RWPE1 (cell line): ENCODE measurements at regions not wholly inside any gene's neighbourhood (a gene's known extent, or its start where the extent isn't known, plus 50 kb on each side); places are given as distances from the start of the nearest gene placed in this dataset.

Source experiments
- CTCF ChIA-PET: fragments of 350-600 bp; sonication (Branson Sonifier 250); formaldehyde crosslinking; extraction: SDS; loops from one replicate; lab custom pipeline; 2021; lab: Yijun Ruan, JAX
- POLR2A ChIA-PET: fragments of 400-600 bp; formaldehyde crosslinking; extraction: SDS; loops from one replicate; lab custom pipeline; 2020; ENCODE audit warnings: antibody characterized with exemption; ENCODE audit not compliant: low non-redundant PET; lab: Yijun Ruan, JAX
- DNase-seq: peaks from one replicate; pipeline ENCODE4 v3.0.0; 2012; ENCODE audit warnings: low spot score
- H3K27ac ChIP-seq: fragments of 450-650 bp; 2 replicates; pipeline ENCODE4 v1.5.1; 2017
- CTCF ChIP-seq: fragments of 450-650 bp; conservative IDR thresholded peaks from 2 replicates; pipeline ENCODE4 v1.5.1; 2017; ENCODE audit warnings: low read depth, mild to moderate bottlenecking

- no peak overlapping the region for H3K27ac ChIP-seq
- POLR2A ChIA-PET = no interaction called here
- no peak for DNase-seq
- CTCF ChIA-PET = no interaction called here
- TF ChIP-seq CTCF = no peak
Observed at GRCh38 chr6:167526465-167527368, 201.8 kb downstream of the TTLL2 start.

DNA sequence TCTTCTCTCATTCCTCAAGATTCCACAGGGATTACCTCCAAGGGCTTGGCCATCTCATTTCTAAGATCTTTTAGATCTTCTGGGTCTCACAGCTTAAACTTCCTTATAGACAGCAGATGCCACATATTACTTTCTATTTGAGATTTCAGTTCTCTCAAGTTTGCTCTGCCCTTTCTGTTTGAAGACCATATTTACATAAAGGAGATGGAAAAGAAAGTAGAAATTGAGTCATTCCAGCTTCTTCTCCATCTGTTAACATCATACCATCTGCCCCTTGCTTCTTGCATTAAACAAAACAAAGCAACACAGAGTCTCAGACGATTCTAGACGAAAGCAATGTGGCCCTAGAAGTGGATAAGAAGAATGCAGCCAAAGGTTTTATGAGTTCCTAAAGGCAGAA is 203.4 kb downstream of the TTLL2 start:
- no peak for DNase-seq
- ChIA-PET CTCF (no interaction called here), POLR2A (no interaction called here)
- no peak overlapping the region for H3K27ac ChIP-seq
- TF ChIP-seq CTCF = no peak

GRCh38 chr6:167528976-167529375 is 204.1 kb downstream of the TTLL2 start:
- ChIA-PET CTCF (no interaction called here), POLR2A (no interaction called here)
- no peak for TF ChIP-seq CTCF
- no peak overlapping the region for H3K27ac ChIP-seq
- no peak for DNase-seq

GRCh38 chr6:167529444-167530335 is 204.8 kb downstream of the TTLL2 start:
- TF ChIP-seq CTCF = no peak
- DNase-seq = no peak
- no peak overlapping the region for H3K27ac ChIP-seq
- CTCF ChIA-PET = no interaction called here
- POLR2A ChIA-PET = no interaction called here

DNA sequence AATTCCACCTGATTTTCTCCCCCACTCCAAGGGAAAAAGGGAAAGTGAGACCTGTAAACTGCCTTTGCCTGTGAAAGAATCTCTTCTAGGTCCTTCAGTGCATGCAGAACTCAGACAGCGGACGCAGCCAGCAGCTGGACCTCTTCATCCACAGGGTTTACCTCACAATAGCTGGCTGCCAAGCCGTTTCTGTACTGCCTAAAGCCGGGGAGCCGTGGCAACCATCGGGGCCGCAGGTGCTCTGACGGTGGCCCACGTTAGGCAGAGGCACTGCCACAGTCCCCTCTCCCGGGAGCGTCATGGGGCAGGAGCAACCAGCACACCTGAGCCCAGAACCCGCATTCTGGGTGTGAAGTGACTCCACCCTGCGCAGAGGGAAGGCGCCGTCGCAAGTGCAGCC is 206.1 kb downstream of the TTLL2 start:
- TF ChIP-seq CTCF = no peak
- no peak overlapping the region for H3K27ac ChIP-seq
- ChIA-PET POLR2A (no interaction called here), CTCF (no interaction called here)
- DNase-seq = no peak

DNA sequence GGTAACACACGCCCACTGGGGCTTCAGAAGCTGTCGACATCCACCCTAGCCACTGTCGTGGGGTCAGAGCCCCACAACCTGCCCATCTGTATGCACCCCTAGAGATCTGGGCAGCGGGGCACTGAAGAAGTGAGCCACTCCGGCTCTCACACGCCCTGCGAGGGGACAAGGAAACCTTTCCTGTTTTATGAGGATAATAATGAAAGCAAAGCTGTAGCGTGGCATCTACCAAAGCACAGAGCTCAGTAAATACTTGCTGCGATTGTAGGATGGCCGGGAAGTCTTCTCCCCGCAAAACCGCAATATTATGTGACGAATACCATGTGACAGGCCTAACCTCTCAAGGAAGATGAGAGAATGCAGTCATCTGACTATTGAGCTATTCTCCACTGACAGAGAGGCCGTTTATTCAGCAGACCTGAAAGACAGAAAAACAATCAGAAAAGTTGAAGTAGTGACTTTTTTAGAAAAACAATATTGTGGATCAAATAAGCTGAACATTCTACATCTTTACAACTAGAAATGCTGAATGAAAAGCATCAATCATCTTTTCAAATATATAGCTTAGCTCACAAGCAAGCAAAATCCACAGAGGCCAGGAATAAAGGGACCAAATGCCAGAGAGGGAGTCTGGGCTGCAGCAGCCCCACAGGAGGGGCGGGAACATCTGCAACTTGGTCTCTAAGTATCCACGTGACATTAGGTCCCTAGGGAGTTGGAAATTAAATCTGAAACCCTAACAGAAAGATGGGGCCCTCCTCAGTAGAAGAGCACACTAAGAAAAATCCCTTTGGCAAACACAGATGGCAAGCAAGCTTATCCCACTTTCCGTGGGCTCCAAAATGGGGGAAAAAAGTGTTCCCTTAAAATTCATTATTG is 207.8 kb downstream of the TTLL2 start:
- POLR2A ChIA-PET = no interaction called here
- no peak overlapping the region for H3K27ac ChIP-seq
- CTCF ChIA-PET = interaction anchor here (0.6 to 0.7 kb wide), 2 partner anchors 116 to 367 kb away, joined by 3 read pairs; no protein-coding TSS in a partner anchor
- no peak for DNase-seq
- TF ChIP-seq CTCF = no peak
